HFFc6 (cell line): ENCODE measurements at regions not wholly inside any gene's neighbourhood (a gene's known extent, or its start where the extent isn't known, plus 50 kb on each side); places are given as distances from the start of the nearest gene placed in this dataset.

Source experiments
- DNase-seq: peaks from one replicate; pipeline ENCODE4 v3.0.0-alpha.2; 2018
- H3K27ac Mint-ChIP-seq: 2 replicates; pipeline ENCODE4 v1.8.0; 2020; ENCODE audit warnings: mild to moderate bottlenecking, mixed read lengths
- H3K27me3 Mint-ChIP-seq: 2 replicates; pipeline ENCODE4 v1.8.0; 2021; ENCODE audit warnings: mild to moderate bottlenecking, moderate library complexity, mixed read lengths; ENCODE audit not compliant: insufficient read depth
- H3K36me3 Mint-ChIP-seq: 2 replicates; pipeline ENCODE4 v1.8.0; 2021; ENCODE audit warnings: low read depth, mixed read lengths
- H3K4me1 Mint-ChIP-seq: 2 replicates; pipeline ENCODE4 v1.8.0; 2020; ENCODE audit warnings: low read depth, mixed read lengths
- H3K4me3 Mint-ChIP-seq: 2 replicates; pipeline ENCODE4 v1.8.0; 2020; ENCODE audit warnings: mild to moderate bottlenecking, moderate library complexity, mixed read lengths
- H3K9me3 Mint-ChIP-seq: 2 replicates; pipeline ENCODE4 v1.8.0; 2020; ENCODE audit warnings: mild to moderate bottlenecking, mixed read lengths
- TF ChIP-seq, protein P1 (sequence below): fragments of 200-600 bp; sonication (generic); IDR thresholded peaks from 2 replicates; pipeline ENCODE4 v1.5.0; 2021; ENCODE audit warnings: antibody characterized with exemption, mild to moderate bottlenecking

DNA sequence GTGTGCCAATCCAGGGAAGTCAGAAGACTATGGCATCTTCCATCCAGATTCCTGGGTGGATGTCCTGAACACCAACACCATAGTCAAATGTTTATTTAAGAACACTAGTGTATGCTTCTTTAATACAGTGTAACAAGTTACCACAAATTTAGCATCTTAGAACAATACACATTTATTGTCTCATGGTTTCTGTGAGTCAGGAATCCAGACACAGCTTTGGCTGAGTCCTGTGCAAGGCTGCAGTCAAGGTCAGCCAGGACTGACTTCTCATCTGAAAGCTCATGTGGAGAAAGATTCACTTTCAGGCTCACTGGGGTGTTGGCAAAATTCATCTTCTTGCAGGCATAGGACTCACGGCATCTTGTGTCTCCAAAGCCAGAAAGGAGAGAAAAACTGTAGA is 143.4 kb downstream of the ANXA2 start:
- Mint-ChIP-seq H3K27ac (no peak overlapping the region), H3K36me3 (no peaks in the 10 kb centered on the region), H3K27me3 (peaks cover 16% of the 10 kb centered on the region), H3K4me1 (no peaks in the 10 kb centered on the region), H3K9me3 (no peaks in the 10 kb centered on the region), H3K4me3 (no peak overlapping the region)
- TF ChIP-seq, protein P1, sequence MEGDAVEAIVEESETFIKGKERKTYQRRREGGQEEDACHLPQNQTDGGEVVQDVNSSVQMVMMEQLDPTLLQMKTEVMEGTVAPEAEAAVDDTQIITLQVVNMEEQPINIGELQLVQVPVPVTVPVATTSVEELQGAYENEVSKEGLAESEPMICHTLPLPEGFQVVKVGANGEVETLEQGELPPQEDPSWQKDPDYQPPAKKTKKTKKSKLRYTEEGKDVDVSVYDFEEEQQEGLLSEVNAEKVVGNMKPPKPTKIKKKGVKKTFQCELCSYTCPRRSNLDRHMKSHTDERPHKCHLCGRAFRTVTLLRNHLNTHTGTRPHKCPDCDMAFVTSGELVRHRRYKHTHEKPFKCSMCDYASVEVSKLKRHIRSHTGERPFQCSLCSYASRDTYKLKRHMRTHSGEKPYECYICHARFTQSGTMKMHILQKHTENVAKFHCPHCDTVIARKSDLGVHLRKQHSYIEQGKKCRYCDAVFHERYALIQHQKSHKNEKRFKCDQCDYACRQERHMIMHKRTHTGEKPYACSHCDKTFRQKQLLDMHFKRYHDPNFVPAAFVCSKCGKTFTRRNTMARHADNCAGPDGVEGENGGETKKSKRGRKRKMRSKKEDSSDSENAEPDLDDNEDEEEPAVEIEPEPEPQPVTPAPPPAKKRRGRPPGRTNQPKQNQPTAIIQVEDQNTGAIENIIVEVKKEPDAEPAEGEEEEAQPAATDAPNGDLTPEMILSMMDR, result no peak
- no peak for DNase-seq

DNA sequence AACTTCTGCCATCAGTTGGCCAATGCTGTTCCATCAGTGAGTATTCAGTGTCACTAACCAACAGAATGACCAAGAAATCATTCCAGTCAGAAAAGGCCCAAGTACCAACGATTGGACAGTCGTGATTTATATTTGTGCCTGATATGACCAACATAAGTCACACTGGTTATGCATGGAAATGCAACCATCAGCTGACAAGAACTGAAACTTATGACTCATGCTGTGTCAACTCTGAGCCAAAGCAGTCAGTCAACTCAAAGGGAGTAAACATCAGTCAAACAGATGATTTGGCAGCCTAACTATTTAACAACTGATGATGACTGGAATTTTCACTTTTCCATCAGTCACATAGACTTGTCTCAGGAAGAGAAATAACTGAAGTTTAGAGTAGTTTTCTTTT is 142.4 kb downstream of the ANXA2 start:
- Mint-ChIP-seq H3K27me3 (peaks cover 11% of the 10 kb centered on the region), H3K4me1 (no peaks in the 10 kb centered on the region), H3K9me3 (no peaks in the 10 kb centered on the region), H3K4me3 (no peak overlapping the region), H3K27ac (no peak overlapping the region), H3K36me3 (no peaks in the 10 kb centered on the region)
- no peak for DNase-seq
- TF ChIP-seq, protein P1, result no peak

DNA sequence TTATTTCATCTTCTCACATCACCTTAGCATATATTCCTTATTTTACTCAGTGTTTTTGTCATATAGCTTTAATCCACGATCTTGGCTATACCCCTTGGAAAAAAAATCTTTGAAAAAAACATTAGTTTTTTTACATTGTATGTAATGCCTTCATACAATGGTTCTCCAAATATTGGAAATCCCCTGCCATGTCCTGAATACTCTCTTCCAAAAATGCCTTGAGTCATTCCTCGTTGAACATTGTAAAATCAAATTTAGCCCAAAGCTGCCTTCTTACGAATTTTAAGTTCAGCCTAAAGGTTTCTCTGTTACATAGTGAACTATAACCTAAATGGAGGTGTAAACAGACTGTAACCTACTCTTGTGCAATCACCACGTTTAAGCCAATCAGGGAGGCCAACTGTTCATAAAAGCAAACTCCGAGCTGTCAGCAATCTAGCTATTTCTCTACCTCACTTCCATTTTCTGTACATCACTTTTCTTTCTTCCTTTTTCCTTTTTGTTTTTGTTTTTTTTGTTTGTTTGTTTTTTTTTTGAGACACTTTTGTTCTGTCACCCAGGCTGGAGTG is 140.1 kb downstream of the ANXA2 start:
- Mint-ChIP-seq H3K9me3 (no peaks in the 10 kb centered on the region), H3K4me3 (no peak overlapping the region), H3K27ac (no peak overlapping the region), H3K4me1 (no peaks in the 10 kb centered on the region), H3K27me3 (peaks cover 7% of the 10 kb centered on the region), H3K36me3 (no peaks in the 10 kb centered on the region)
- no peak for DNase-seq
- TF ChIP-seq, protein P1, result no peak

DNA sequence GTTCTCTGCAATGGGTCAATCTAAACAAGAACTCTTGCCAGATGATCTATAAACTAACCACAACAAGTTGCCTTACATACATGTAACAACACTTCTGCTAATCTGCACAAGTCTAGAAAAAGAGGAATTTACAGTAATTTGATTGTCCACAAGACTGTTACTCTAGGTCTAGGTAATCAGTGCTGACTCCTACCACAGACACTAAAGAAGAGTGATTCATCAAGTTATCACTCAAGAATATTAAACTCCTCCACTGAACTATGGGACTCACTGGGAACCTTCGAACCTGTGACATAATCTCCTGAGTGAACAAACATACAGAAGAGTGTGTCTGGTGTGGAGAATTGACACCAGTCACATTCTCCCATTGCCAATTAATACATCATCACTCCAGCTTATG is 138.3 kb downstream of the ANXA2 start:
- Mint-ChIP-seq H3K9me3 (no peaks in the 10 kb centered on the region), H3K4me3 (no peak overlapping the region), H3K36me3 (no peaks in the 10 kb centered on the region), H3K27ac (no peak overlapping the region), H3K27me3 (peaks cover 5% of the 10 kb centered on the region; the same call in 1 of the 2 replicates), H3K4me1 (no peaks in the 10 kb centered on the region)
- no peak for DNase-seq
- TF ChIP-seq, protein P1, result no peak

DNA sequence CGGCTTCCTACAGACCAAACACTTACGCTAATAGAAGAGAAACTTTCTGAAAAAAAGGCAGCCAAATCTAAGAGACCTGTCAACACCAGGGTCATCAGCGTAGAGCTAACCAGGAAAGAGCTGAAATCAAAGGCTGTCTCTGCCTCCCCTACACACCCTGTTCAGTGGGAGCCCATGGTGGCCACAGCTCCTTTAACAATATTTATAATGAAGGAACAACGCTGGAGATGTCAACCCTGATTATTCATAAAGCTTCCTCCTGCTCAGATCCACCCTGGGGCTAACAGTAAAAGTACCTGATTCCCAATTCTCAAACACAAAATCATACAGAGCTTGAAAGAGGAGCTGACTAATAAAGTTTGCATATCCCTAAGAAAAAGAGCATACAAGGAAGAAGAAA is 133.7 kb downstream of the ANXA2 start:
- H3K36me3 Mint-ChIP-seq, result no peaks in the 10 kb centered on the region
- no peak overlapping the region for H3K27ac Mint-ChIP-seq
- no peaks in the 10 kb centered on the region for H3K4me1 Mint-ChIP-seq
- H3K9me3 Mint-ChIP-seq, result no peaks in the 10 kb centered on the region
- peaks cover 10% of the 10 kb centered on the region for H3K27me3 Mint-ChIP-seq
- TF ChIP-seq, protein P1, result no peak
- H3K4me3 Mint-ChIP-seq, result no peak overlapping the region
- DNase-seq, result no peak

DNA sequence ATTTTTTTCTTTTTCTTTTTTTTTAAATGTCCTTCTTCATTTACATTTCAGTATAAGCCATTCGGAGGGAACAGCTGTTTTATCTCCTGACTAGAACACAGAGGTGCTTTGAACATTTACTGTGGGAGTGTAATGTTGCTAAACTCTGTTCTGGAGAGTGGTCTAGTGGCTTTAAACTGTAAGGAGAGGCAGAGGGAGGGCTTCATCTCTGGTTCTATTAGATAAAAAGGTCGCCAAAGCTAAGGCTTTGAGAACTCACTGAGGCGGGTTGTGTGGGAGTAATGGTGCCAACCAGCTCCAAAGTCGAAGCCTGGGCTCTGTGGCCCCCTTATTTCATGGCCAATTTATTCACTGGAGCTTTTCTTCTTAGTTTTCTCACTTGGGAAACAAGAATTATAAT is 133.2 kb downstream of the ANXA2 start:
- H3K36me3 Mint-ChIP-seq, result no peaks in the 10 kb centered on the region
- no peaks in the 10 kb centered on the region for H3K4me1 Mint-ChIP-seq
- DNase-seq, result no peak
- TF ChIP-seq, protein P1, result no peak
- peaks cover 10% of the 10 kb centered on the region for H3K27me3 Mint-ChIP-seq
- no peak overlapping the region for H3K27ac Mint-ChIP-seq
- no peaks in the 10 kb centered on the region for H3K9me3 Mint-ChIP-seq
- H3K4me3 Mint-ChIP-seq, result no peak overlapping the region
